ENCODE measurements at regions not wholly inside any gene's neighbourhood (a gene's known extent, or its start where the extent isn't known, plus 50 kb on each side); places are given as distances from the start of the nearest gene placed in this dataset.

DNA sequence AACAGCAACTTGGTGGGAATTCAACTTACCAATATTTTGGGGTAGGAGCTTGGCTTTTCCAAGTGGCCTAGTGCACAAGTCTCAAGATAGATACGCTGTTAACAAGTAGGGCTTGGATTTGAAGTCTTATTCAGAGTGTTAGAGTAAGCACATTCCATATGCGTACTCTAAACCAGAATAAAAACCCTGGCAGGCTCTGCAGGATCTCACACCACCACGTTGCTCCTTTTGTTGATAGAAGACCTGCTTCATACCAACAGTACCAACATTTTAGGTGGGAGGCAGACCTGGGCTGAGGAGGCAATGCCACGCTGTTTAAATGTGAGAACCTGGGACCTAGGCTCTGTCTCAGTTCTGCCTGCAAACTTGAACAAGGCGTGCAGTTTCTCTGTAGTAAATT is 214.0 kb downstream of the RNF144A start:
- POLR2A ChIA-PET: no interaction called here
- Mint-ChIP-seq H3K4me3 (ENCODE audit: unreplicated experiment) (no peak overlapping the region), H3K27me3 (ENCODE audit: insufficient read depth, unreplicated experiment) (peaks cover 8% of the 10 kb centered on the region), H3K4me1 (ENCODE audit: low read depth, unreplicated experiment) (no peaks in the 10 kb centered on the region), H3K27ac (ENCODE audit: unreplicated experiment) (no peak overlapping the region), H3K9me3 (ENCODE audit: unreplicated experiment) (peaks cover 19% of the 10 kb centered on the region), H3K36me3 (ENCODE audit: insufficient read depth, unreplicated experiment) (peaks cover 5% of the 10 kb centered on the region)
- no TSS peak for BruUV-seq (replicated peaks)
- no peaks in the 10 kb centered on the region for H3K4me1 ChIP-seq
- TF ChIP-seq, protein P1, sequence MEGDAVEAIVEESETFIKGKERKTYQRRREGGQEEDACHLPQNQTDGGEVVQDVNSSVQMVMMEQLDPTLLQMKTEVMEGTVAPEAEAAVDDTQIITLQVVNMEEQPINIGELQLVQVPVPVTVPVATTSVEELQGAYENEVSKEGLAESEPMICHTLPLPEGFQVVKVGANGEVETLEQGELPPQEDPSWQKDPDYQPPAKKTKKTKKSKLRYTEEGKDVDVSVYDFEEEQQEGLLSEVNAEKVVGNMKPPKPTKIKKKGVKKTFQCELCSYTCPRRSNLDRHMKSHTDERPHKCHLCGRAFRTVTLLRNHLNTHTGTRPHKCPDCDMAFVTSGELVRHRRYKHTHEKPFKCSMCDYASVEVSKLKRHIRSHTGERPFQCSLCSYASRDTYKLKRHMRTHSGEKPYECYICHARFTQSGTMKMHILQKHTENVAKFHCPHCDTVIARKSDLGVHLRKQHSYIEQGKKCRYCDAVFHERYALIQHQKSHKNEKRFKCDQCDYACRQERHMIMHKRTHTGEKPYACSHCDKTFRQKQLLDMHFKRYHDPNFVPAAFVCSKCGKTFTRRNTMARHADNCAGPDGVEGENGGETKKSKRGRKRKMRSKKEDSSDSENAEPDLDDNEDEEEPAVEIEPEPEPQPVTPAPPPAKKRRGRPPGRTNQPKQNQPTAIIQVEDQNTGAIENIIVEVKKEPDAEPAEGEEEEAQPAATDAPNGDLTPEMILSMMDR (IDR thresholded peaks at IDR 0.05; ENCODE audit: insufficient read depth in 1 of 2, low read depth in 1 of 2, low read length in 1 of 2, severe bottlenecking in 1 of 2, unreplicated experiment in 1 of 2): no peak
- H3K4me3 ChIP-seq (ENCODE audit: low read depth, low read length): no peak overlapping the region
- H3K27me3 ChIP-seq (replicated peaks; ENCODE audit: control insufficient read depth, insufficient read depth, low read length): no peaks in the 10 kb centered on the region
- intact Hi-C loops (cut with micrococcal nuclease; ENCODE audit: unreplicated experiment): no loop called here
- no peak for DNase-seq
- 0 out of 2 replicates have a peak, but pooled peaks cover 4% of the 10 kb centered on the region for H3K9me3 ChIP-seq
- CTCF ChIA-PET: no interaction called here
- no peaks in the 10 kb centered on the region for H3K36me3 ChIP-seq (ENCODE audit: control insufficient read depth, insufficient read depth, low read length)

DNA sequence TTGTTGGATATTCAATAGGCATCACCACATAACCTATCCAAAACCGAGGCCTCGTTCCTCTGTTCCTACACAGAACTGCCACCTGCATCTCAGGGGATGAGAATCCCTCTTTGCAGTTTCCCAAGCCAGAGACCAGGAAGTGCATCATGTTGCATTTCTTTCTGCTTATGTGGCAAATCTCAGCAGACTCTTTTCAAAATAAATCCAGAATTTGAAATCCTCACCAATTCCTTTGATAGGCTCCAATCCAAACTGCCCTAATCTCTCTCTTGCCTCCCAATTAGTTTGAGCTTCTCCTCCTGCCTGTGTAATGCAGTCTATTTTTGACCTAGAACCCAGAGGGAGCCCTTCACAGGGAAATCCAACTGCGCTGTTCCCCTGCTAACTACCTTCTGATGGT is 215.5 kb downstream of the RNF144A start:
- CTCF ChIA-PET: no interaction called here
- Histone ChIP-seq H3K27me3 (replicated peaks; ENCODE audit: control insufficient read depth, insufficient read depth, low read length) (no peaks in the 10 kb centered on the region), H3K4me3 (ENCODE audit: low read depth, low read length) (no peak overlapping the region), H3K36me3 (ENCODE audit: control insufficient read depth, insufficient read depth, low read length) (no peaks in the 10 kb centered on the region), H3K4me1 (no peaks in the 10 kb centered on the region), H3K9me3 (no peaks in the 10 kb centered on the region)
- Mint-ChIP-seq H3K4me3 (ENCODE audit: unreplicated experiment) (no peak overlapping the region), H3K27me3 (ENCODE audit: insufficient read depth, unreplicated experiment) (peaks cover 10% of the 10 kb centered on the region), H3K36me3 (ENCODE audit: insufficient read depth, unreplicated experiment) (peaks cover 5% of the 10 kb centered on the region), H3K4me1 (ENCODE audit: low read depth, unreplicated experiment) (no peaks in the 10 kb centered on the region), H3K9me3 (ENCODE audit: unreplicated experiment) (peaks cover 10% of the 10 kb centered on the region), H3K27ac (ENCODE audit: unreplicated experiment) (no peak overlapping the region)
- TF ChIP-seq, protein P1 (IDR thresholded peaks at IDR 0.05; ENCODE audit: insufficient read depth in 1 of 2, low read depth in 1 of 2, low read length in 1 of 2, severe bottlenecking in 1 of 2, unreplicated experiment in 1 of 2): no peak
- intact Hi-C loops (cut with micrococcal nuclease; ENCODE audit: unreplicated experiment): no loop called here
- no peak for DNase-seq
- BruUV-seq (replicated peaks): no TSS peak
- POLR2A ChIA-PET: no interaction called here

- peaks cover 10% of the 10 kb centered on the region for H3K27me3 Mint-ChIP-seq (ENCODE audit: insufficient read depth, unreplicated experiment)
- peak in 1 of 2 experiments; percentile 47 for DNase-seq
- H3K36me3 Mint-ChIP-seq (ENCODE audit: insufficient read depth, unreplicated experiment): peaks cover 2% of the 10 kb centered on the region
- H3K4me1 Mint-ChIP-seq (ENCODE audit: low read depth, unreplicated experiment): no peaks in the 10 kb centered on the region
- TF ChIP-seq, protein P1 (IDR thresholded peaks at IDR 0.05; ENCODE audit: insufficient read depth in 1 of 2, low read depth in 1 of 2, low read length in 1 of 2, severe bottlenecking in 1 of 2, unreplicated experiment in 1 of 2): peak; percentile 39 to 48
- H3K27ac Mint-ChIP-seq (ENCODE audit: unreplicated experiment): no peak overlapping the region
- H3K9me3 Mint-ChIP-seq (ENCODE audit: unreplicated experiment): peaks cover 2% of the 10 kb centered on the region
- no peaks in the 10 kb centered on the region for H3K27me3 ChIP-seq (replicated peaks; ENCODE audit: control insufficient read depth, insufficient read depth, low read length)
- H3K4me3 Mint-ChIP-seq (ENCODE audit: unreplicated experiment): no peak overlapping the region
- no peak overlapping the region for H3K4me3 ChIP-seq (ENCODE audit: low read depth, low read length)
- no peaks in the 10 kb centered on the region for H3K9me3 ChIP-seq
- no peaks in the 10 kb centered on the region for H3K4me1 ChIP-seq
- no TSS peak for BruUV-seq (replicated peaks)
- intact Hi-C loops (cut with micrococcal nuclease; ENCODE audit: unreplicated experiment): no loop called here
- ChIA-PET POLR2A (no interaction called here), CTCF (no interaction called here)
- no peaks in the 10 kb centered on the region for H3K36me3 ChIP-seq (ENCODE audit: control insufficient read depth, insufficient read depth, low read length)
Observed at GRCh38 chr2:7133521-7133920, 216.3 kb downstream of the RNF144A start.

Measured in Caco-2 (cell line).